MG63 (cell line): ENCODE measurements at regions not wholly inside any gene's neighbourhood (a gene's known extent, or its start where the extent isn't known, plus 50 kb on each side); places are given as distances from the start of the nearest gene placed in this dataset.

Source experiments
- DNase-seq: peaks from one replicate; pipeline ENCODE4 v3.0.0-alpha.2; 2020
- H3K27me3 ChIP-seq: fragments of 250-450 bp; sonication (Bioruptor Pico); 2 replicates; pipeline ENCODE4 v1.5.1; 2020; ENCODE audit warnings: mild to moderate bottlenecking, moderate library complexity
- H3K36me3 ChIP-seq: fragments of 250-450 bp; sonication (Bioruptor Pico); 2 replicates; pipeline ENCODE4 v1.5.1; 2020; ENCODE audit warnings: mild to moderate bottlenecking, moderate library complexity
- H3K4me3 ChIP-seq: fragments of 250-450 bp; sonication (Bioruptor Pico); 2 replicates; pipeline ENCODE4 v1.5.1; 2020; ENCODE audit warnings: mild to moderate bottlenecking, moderate library complexity
- H3K9me3 ChIP-seq: fragments of 250-450 bp; sonication (Bioruptor Pico); 2 replicates; pipeline ENCODE4 v1.5.1; 2020; ENCODE audit warnings: mild to moderate bottlenecking, moderate library complexity

DNA sequence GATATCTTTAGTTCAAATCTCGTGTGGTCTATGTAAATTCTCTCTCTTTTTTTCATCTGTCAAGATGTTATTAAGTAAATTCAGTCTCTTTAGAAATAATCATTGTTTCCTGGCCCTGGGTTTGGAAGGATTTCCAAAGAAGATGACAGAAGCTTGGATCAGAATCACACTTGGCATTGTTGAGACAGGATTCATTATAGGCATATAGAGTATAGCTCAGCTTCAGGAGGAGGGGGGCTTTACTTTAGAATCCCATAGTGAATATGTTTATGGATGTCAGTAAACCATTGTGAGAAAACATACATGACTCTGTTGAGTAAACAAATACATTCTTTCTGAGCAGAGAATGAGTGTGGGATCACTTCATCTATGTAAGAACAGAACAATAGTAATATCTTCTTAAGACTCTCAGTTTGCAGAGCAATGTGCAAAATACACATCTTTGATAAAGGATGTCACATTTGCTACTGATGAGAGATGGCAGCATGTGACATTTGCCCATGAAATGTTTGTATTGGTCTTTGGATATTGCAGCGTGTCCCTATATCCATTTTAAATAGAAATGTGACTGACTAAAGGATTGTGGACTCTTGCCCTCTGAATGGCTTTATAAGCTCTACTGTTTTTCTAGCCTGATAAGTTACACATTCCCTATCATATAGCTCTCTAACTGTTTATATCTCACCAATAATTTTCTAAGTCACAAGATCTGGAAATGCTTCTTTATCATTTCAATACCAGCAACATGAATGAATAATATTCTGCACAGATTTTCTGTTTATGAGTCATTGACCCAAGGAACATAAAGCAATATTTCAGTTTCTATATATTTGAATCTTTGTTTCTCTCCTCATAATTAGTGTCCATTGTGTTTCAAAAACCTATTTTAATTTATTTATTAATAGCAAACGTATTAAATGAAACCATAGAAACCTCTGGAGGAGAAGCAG lies 95.6 kb upstream of the THRB start:
- Histone ChIP-seq H3K27me3 (no peaks in the 10 kb centered on the region), H3K4me3 (no peak overlapping the region), H3K36me3 (no peaks in the 10 kb centered on the region), H3K9me3 (no peaks in the 10 kb centered on the region)
- no peak for DNase-seq

GRCh38 chr3:24591191-24591590 lies 96.5 kb upstream of the THRB start:
- Histone ChIP-seq H3K36me3 (no peaks in the 10 kb centered on the region), H3K27me3 (no peaks in the 10 kb centered on the region), H3K4me3 (no peak overlapping the region), H3K9me3 (no peaks in the 10 kb centered on the region)
- no peak for DNase-seq

DNA sequence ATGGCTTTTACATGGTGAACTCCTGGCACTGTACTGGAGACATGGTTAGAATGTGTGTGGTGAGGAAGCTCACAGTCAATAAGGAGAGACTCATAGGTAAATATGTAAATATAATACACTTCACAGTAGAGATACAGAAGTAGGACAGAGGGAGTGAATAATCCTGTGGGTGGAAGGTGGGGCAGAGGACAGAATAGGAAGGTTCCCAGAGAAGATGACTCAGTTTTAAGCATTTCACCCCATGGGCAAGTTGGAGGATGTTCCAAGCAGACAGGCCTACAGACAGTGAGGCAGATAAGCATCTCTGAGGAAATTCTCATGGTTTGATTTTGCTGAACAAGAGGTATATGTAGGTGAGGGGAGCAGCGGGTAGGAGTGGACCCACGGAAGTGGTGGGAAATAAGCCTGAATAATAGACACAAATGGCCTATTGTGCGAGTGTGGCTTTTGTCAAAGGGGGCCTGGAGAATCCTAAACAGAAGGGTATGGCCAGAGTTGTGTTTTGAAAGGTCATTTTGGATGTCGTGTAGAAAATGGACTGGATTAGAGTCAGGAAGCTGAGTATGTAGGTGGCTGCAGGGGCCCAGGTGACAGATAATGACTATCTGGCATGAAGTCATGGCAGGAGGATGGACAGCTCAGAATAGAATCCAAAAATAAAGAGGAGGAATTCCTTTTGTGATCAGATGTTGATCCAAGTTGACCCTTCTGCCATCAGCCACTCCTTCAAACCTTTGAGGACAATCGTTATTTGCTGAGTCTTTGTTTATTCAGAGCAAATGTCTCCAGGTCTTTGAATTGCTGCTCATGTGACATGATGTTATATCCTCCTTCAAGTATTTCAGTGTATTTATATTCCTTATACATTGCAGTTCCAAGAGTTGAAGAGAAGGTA lies 97.3 kb upstream of the THRB start:
- Histone ChIP-seq H3K36me3 (no peaks in the 10 kb centered on the region), H3K27me3 (no peaks in the 10 kb centered on the region), H3K4me3 (no peak overlapping the region), H3K9me3 (no peaks in the 10 kb centered on the region)
- peak; percentile 23 for DNase-seq

DNA sequence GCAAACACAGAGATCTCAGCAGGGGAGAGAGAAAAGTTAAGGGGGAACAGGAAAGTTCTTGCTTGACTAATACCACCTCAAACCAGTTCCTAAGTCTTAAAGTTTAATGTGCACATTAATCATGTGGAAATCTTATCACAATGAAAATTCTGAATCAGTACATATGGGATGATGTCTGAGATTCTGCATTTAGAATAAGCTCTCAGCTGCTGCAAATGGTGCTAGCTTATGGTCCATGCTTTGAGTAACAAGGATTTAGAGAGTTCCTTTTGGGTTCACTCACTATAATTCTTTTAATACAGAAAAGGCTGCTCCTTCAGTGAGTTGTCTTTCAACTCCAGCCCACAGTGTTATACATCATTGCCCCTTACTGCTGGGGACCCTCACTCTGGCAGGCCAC lies 99.5 kb upstream of the THRB start:
- Histone ChIP-seq H3K36me3 (no peaks in the 10 kb centered on the region), H3K27me3 (no peaks in the 10 kb centered on the region), H3K9me3 (no peaks in the 10 kb centered on the region), H3K4me3 (no peak overlapping the region)
- no peak for DNase-seq

- no peaks in the 10 kb centered on the region for H3K36me3 ChIP-seq
- peak; percentile 3 for DNase-seq
- H3K4me3 ChIP-seq, result no peak overlapping the region
- no peaks in the 10 kb centered on the region for H3K9me3 ChIP-seq
- no peaks in the 10 kb centered on the region for H3K27me3 ChIP-seq
Observed at GRCh38 chr3:24595796-24596195, 101.1 kb upstream of the THRB start.

- no peaks in the 10 kb centered on the region for H3K36me3 ChIP-seq
- no peaks in the 10 kb centered on the region for H3K27me3 ChIP-seq
- no peak overlapping the region for H3K4me3 ChIP-seq
- no peak for DNase-seq
- H3K9me3 ChIP-seq, result no peaks in the 10 kb centered on the region
Observed at GRCh38 chr3:24596626-24597025, 102.0 kb upstream of the THRB start.

DNA sequence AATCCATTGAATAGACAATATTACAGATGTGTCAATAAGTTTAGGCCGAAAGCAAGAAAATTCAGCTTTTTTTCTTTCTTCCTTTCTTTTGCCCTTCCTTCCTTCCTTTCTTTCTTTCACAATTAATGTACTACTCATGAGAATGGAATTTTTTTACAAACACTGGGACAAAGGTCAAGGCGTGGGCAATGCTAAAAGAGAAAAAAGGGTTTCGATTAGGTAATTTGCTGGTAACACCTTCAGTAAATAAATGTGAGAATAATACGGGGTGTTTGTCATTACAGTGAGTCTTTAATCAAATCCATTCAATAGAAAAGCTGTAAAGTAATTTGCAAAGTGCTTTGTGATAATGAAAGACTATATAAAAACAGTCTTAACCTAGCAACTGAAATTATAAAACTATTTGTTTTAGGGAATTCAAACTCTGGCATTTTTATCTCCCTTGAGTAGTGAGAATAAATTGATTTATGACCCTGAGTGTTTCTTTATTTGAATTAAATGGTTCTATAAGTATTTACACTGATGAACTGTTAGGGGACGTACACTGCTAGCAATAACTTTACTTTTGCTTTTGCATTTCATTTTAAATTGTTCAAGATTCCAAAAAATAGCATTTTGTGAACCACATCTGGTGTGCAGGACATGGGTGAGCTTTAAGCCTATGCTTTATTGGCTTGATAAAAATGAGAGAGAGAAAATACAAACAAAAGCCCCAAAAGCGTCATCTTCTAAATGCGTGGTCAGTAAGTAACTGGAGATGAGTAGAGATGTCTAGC lies 104.2 kb upstream of the THRB start:
- Histone ChIP-seq H3K4me3 (no peak overlapping the region), H3K27me3 (no peaks in the 10 kb centered on the region), H3K36me3 (no peaks in the 10 kb centered on the region), H3K9me3 (no peaks in the 10 kb centered on the region)
- DNase-seq, result no peak

GRCh38 chr3:24601066-24601939 lies 106.7 kb upstream of the THRB start:
- no peaks in the 10 kb centered on the region for H3K9me3 ChIP-seq
- no peak overlapping the region for H3K4me3 ChIP-seq
- no peaks in the 10 kb centered on the region for H3K36me3 ChIP-seq
- no peaks in the 10 kb centered on the region for H3K27me3 ChIP-seq
- DNase-seq, result no peak

DNA sequence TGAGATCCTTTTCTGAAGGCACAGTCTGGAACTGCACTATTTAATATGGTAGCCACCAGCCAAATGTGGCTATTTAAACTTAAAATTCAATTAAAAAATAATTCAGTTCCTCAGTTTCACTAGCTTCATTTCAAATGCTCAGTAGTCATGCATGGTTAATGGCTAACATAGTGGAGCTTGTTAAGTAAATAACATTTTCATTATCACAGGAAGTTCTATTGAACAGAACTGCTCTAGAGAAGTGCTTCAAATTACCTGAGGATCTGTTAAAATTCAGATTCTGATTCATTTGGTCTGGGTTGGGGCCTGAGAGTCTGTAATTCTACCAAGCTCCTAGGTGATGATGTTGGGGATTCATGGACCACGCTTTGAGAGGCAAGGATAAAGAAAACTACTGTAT lies 109.6 kb upstream of the THRB start:
- no peak for DNase-seq
- no peaks in the 10 kb centered on the region for H3K9me3 ChIP-seq
- H3K27me3 ChIP-seq, result no peaks in the 10 kb centered on the region
- H3K4me3 ChIP-seq, result no peak overlapping the region
- H3K36me3 ChIP-seq, result no peaks in the 10 kb centered on the region

DNA sequence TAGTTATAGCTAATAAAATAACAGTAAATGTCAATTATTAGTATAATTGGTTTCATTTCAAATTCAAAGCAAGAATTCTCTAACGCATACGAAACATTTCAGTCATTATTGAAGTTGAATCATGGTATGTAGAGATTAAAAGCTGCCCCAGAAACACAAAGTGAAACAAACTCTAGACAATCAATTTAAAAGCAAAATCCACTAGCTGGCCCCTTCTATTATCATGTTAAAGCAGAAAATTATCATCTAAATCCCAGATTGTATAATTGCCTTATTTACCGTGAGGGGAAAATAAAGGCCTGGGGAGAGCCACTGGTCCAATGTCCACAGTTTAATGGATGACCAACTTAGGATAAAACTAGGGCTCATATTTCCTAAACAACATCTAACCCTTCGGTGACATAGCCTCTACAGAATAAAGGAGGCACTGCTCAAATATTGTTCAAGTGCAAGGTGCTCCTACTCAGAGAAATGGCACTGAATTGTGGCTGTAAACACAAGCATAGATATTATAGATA lies 110.9 kb upstream of the THRB start:
- no peaks in the 10 kb centered on the region for H3K9me3 ChIP-seq
- DNase-seq, result no peak
- no peaks in the 10 kb centered on the region for H3K27me3 ChIP-seq
- no peaks in the 10 kb centered on the region for H3K36me3 ChIP-seq
- H3K4me3 ChIP-seq, result no peak overlapping the region

- no peaks in the 10 kb centered on the region for H3K9me3 ChIP-seq
- DNase-seq, result no peak
- no peak overlapping the region for H3K4me3 ChIP-seq
- no peaks in the 10 kb centered on the region for H3K27me3 ChIP-seq
- no peaks in the 10 kb centered on the region for H3K36me3 ChIP-seq
Observed at GRCh38 chr3:24607281-24607680, 112.6 kb upstream of the THRB start.

DNA sequence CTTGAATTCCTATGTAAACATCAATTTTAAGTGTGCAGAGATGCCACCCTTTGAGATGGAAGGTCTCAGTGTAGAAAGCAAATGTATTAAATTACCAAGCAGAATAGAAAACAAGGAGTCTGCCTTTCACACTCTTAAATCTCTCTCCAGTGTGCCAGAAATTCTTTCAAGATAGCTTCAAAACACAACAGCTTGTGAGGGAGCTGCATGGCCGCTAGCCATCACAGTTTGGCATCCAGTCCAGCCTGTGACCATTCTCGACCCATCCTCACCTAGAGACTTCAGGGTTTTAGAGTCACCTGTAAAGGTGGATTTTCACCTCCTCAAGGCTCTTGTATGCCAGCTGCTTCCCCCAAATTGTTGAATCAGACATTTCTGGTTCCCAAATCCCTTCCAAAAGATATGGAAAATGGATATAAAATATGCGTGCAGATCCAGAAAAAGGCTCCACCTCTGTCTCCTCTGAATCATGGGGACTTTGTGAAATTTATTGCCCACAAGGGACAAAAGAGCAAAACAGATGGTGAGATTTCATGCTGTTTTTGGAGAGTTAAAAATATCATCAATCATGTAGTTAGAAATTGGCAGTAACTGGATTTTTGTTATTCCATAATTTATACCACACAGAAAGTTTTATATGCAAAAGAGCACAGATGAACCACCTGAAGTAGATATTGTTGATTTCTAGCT lies 114.2 kb upstream of the THRB start:
- DNase-seq, result no peak
- no peaks in the 10 kb centered on the region for H3K9me3 ChIP-seq
- no peak overlapping the region for H3K4me3 ChIP-seq
- no peaks in the 10 kb centered on the region for H3K36me3 ChIP-seq
- H3K27me3 ChIP-seq, result no peaks in the 10 kb centered on the region

GRCh38 chr3:24614359-24614758 lies 119.7 kb upstream of the THRB start:
- Histone ChIP-seq H3K9me3 (no peaks in the 10 kb centered on the region), H3K4me3 (no peak overlapping the region), H3K36me3 (no peaks in the 10 kb centered on the region), H3K27me3 (no peaks in the 10 kb centered on the region)
- DNase-seq, result no peak

GRCh38 chr3:24615177-24615576 lies 120.5 kb upstream of the THRB start:
- Histone ChIP-seq H3K27me3 (no peaks in the 10 kb centered on the region), H3K4me3 (no peak overlapping the region), H3K9me3 (no peaks in the 10 kb centered on the region), H3K36me3 (no peaks in the 10 kb centered on the region)
- DNase-seq, result no peak

DNA sequence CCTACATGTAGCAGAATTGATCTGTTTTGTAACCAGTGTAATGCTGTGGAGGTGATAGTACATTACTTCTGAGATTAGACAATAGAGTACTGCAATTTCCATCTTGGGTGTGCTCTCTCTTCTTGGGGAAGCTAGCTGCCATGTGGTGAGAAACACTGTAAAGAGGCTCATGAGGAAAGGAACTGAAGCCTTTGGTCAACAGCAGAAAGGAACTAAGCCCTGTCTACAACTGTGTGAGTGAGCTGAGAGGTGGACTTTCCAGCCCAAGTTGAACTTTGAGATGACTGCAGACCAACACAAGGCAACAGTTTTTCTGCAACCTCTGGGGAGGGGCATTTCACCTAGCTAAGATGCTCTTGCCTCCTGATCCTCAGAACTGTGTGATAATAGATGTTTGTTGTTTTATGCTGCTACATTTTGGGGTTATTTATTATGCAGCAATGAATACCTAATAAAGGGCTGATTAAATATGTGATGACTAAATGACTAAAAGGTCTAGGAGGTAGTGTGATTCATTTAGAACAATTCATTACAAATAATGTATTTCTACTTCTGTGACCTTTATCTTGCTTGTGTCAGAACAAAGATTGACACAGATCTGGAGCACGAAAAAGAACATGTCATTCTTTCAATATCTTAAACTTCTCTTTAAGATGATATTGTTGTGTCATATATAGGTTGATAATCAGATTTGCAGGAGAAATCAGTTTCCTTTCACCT lies 121.6 kb upstream of the THRB start:
- Histone ChIP-seq H3K27me3 (no peaks in the 10 kb centered on the region), H3K36me3 (no peaks in the 10 kb centered on the region), H3K4me3 (no peak overlapping the region), H3K9me3 (no peaks in the 10 kb centered on the region)
- DNase-seq, result no peak
